ENCODE measurements at regions not wholly inside any gene's neighbourhood (a gene's known extent, or its start where the extent isn't known, plus 50 kb on each side); places are given as distances from the start of the nearest gene placed in this dataset.

GRCh38 chr1:68346188-68346808, 103.5 kb downstream of the RPE65 start:
- 67% methylated on average over 2 of the region's 3 CpGs for whole genome bisulfite sequencing (ENCODE audit: insufficient coverage)
- Mint-ChIP-seq H3K27ac (no peak overlapping the region), H3K4me3 (no peak overlapping the region), H3K36me3 (no peaks in the 10 kb centered on the region), H3K9me3 (no peaks in the 10 kb centered on the region), H3K4me1 (no peaks in the 10 kb centered on the region), H3K27me3 (ENCODE audit: low read depth in 2 of 2) (no peaks in the 10 kb centered on the region)
- Histone ChIP-seq H3K27ac (ENCODE audit: low read length) (no peak overlapping the region), H3K4me1 (ENCODE audit: control insufficient read depth, insufficient read depth, low read length) (no peaks in the 10 kb centered on the region), H3K4me3 (ENCODE audit: low read length) (no peak overlapping the region), H3K9me3 (ENCODE audit: control insufficient read depth, insufficient read depth, low read length) (no peaks in the 10 kb centered on the region), H3K27me3 (ENCODE audit: control insufficient read depth, insufficient read depth, low read length) (no peaks in the 10 kb centered on the region), H3K36me3 (ENCODE audit: control insufficient read depth, insufficient read depth, low read length) (no peaks in the 10 kb centered on the region)
- TF ChIP-seq CTCF (IDR thresholded peaks at IDR 0.05): no peak
- ATAC-seq (no peak), DNase-seq (no peak)
- intact Hi-C loops (cut with micrococcal nuclease): no loop called here

- no peaks in the 10 kb centered on the region for H3K36me3 ChIP-seq (ENCODE audit: control insufficient read depth, insufficient read depth, low read length)
- intact Hi-C loops (cut with micrococcal nuclease): no loop called here
- Mint-ChIP-seq H3K9me3 (no peaks in the 10 kb centered on the region), H3K36me3 (no peaks in the 10 kb centered on the region), H3K4me1 (no peaks in the 10 kb centered on the region), H3K4me3 (no peak overlapping the region), H3K27ac (no peak overlapping the region), H3K27me3 (ENCODE audit: low read depth in 2 of 2) (no peaks in the 10 kb centered on the region)
- H3K27me3 ChIP-seq (ENCODE audit: control insufficient read depth, insufficient read depth, low read length): no peaks in the 10 kb centered on the region
- no peak for TF ChIP-seq CTCF (IDR thresholded peaks at IDR 0.05)
- no peaks in the 10 kb centered on the region for H3K4me1 ChIP-seq (ENCODE audit: control insufficient read depth, insufficient read depth, low read length)
- no peak overlapping the region for H3K27ac ChIP-seq (ENCODE audit: low read length)
- DNase-seq (no peak), ATAC-seq (no peak)
- H3K9me3 ChIP-seq (ENCODE audit: control insufficient read depth, insufficient read depth, low read length): no peaks in the 10 kb centered on the region
- H3K4me3 ChIP-seq (ENCODE audit: low read length): no peak overlapping the region
- WGBS (ENCODE audit: insufficient coverage): 84% methylated on average over 4 of the region's 4 CpGs
Observed at GRCh38 chr1:68344208-68344607, 105.5 kb downstream of the RPE65 start.

- no peaks in the 10 kb centered on the region for H3K27me3 Mint-ChIP-seq (ENCODE audit: low read depth in 2 of 2)
- H3K4me3 ChIP-seq (ENCODE audit: low read length): no peak overlapping the region
- WGBS (ENCODE audit: insufficient coverage): 97% methylated on average over 4 of the region's 5 CpGs
- no peak overlapping the region for H3K27ac ChIP-seq (ENCODE audit: low read length)
- ATAC-seq (no peak), DNase-seq (no peak)
- no peaks in the 10 kb centered on the region for H3K4me1 Mint-ChIP-seq
- H3K4me1 ChIP-seq (ENCODE audit: control insufficient read depth, insufficient read depth, low read length): no peaks in the 10 kb centered on the region
- no peak overlapping the region for H3K27ac Mint-ChIP-seq
- H3K36me3 Mint-ChIP-seq: no peaks in the 10 kb centered on the region
- no peak for TF ChIP-seq CTCF (IDR thresholded peaks at IDR 0.05)
- no peaks in the 10 kb centered on the region for H3K9me3 ChIP-seq (ENCODE audit: control insufficient read depth, insufficient read depth, low read length)
- no peaks in the 10 kb centered on the region for H3K27me3 ChIP-seq (ENCODE audit: control insufficient read depth, insufficient read depth, low read length)
- H3K36me3 ChIP-seq (ENCODE audit: control insufficient read depth, insufficient read depth, low read length): no peaks in the 10 kb centered on the region
- intact Hi-C loops (cut with micrococcal nuclease): no loop called here
- H3K9me3 Mint-ChIP-seq: no peaks in the 10 kb centered on the region
- H3K4me3 Mint-ChIP-seq: no peak overlapping the region
Observed at GRCh38 chr1:68340951-68341350, 108.6 kb upstream of the WLS start.

- no peaks in the 10 kb centered on the region for H3K4me1 Mint-ChIP-seq
- Histone ChIP-seq H3K27ac (ENCODE audit: low read length) (no peak overlapping the region), H3K36me3 (ENCODE audit: control insufficient read depth, insufficient read depth, low read length) (no peaks in the 10 kb centered on the region), H3K27me3 (ENCODE audit: control insufficient read depth, insufficient read depth, low read length) (no peaks in the 10 kb centered on the region), H3K4me3 (ENCODE audit: low read length) (no peak overlapping the region), H3K4me1 (ENCODE audit: control insufficient read depth, insufficient read depth, low read length) (no peaks in the 10 kb centered on the region), H3K9me3 (ENCODE audit: control insufficient read depth, insufficient read depth, low read length) (no peaks in the 10 kb centered on the region)
- ATAC-seq: no peak
- DNase-seq: no peak
- no peak overlapping the region for H3K27ac Mint-ChIP-seq
- TF ChIP-seq CTCF (IDR thresholded peaks at IDR 0.05): no peak
- no peak overlapping the region for H3K4me3 Mint-ChIP-seq
- no peaks in the 10 kb centered on the region for H3K9me3 Mint-ChIP-seq
- H3K27me3 Mint-ChIP-seq (ENCODE audit: low read depth in 2 of 2): no peaks in the 10 kb centered on the region
- H3K36me3 Mint-ChIP-seq: no peaks in the 10 kb centered on the region
- intact Hi-C loops (cut with micrococcal nuclease): no loop called here
Observed at GRCh38 chr1:68339505-68339904, 107.2 kb upstream of the WLS start.
